ENCODE measurements at regions not wholly inside any gene's neighbourhood (a gene's known extent, or its start where the extent isn't known, plus 50 kb on each side); places are given as distances from the start of the nearest gene placed in this dataset.

- Histone ChIP-seq H3K4me1 (replicated peaks in 1 of 2) (no peaks in the 10 kb centered on the region), H3K4me3 (no peak overlapping the region), H3K27ac (no peak overlapping the region), H3K27me3 (peaks cover 3% of the 10 kb centered on the region), H3K9me3 (replicated peaks in 1 of 3) (no peaks in the 10 kb centered on the region), H3K36me3 (replicated peaks in 1 of 2) (no peaks in the 10 kb centered on the region)
- no peak for DNase-seq
- intact Hi-C loops (cut with DNase I): no loop called here
- TF ChIP-seq CTCF (IDR thresholded peaks at IDR 0.05): no peak
- no peak for TF ChIP-seq POLR2A (IDR thresholded peaks at IDR 0.05)
- 62 to 80% (median 68%) methylated on average over 3 of the region's 3 CpGs for WGBS, 4 donors
These were observed 145.5 kb upstream of the OSR1 start for GRCh38 chr2:19503915-19504314.

GRCh38 chr2:19503406-19503805 is 145.0 kb upstream of the OSR1 start:
- H3K4me3 ChIP-seq: no peak overlapping the region
- H3K27me3 ChIP-seq: peaks cover 3% of the 10 kb centered on the region
- H3K36me3 ChIP-seq (replicated peaks in 1 of 2): no peaks in the 10 kb centered on the region
- H3K27ac ChIP-seq: no peak overlapping the region
- H3K9me3 ChIP-seq (replicated peaks in 1 of 3): no peaks in the 10 kb centered on the region
- no peak for TF ChIP-seq CTCF (IDR thresholded peaks at IDR 0.05)
- 72 to 83% (median 75%) methylated on average over 4 of the region's 4 CpGs for WGBS, 4 donors
- H3K4me1 ChIP-seq (replicated peaks in 1 of 2): no peaks in the 10 kb centered on the region
- DNase-seq: no peak
- intact Hi-C loops (cut with DNase I): no loop called here

- intact Hi-C loops (cut with DNase I): no loop called here
- no peak overlapping the region for H3K4me3 ChIP-seq
- no peaks in the 10 kb centered on the region for H3K4me1 ChIP-seq (replicated peaks in 1 of 2)
- H3K36me3 ChIP-seq (replicated peaks in 1 of 2): no peaks in the 10 kb centered on the region
- no peak overlapping the region for H3K27ac ChIP-seq
- no peaks in the 10 kb centered on the region for H3K9me3 ChIP-seq (replicated peaks in 1 of 3)
- no peak for DNase-seq
- no peak for TF ChIP-seq CTCF (IDR thresholded peaks at IDR 0.05)
- TF ChIP-seq POLR2A (IDR thresholded peaks at IDR 0.05): no peak
- H3K27me3 ChIP-seq: no peaks in the 10 kb centered on the region
These were observed 141.7 kb upstream of the OSR1 start for GRCh38 chr2:19500126-19500525.

- 70 to 86% (median 76%) methylated on average over 5 of the region's 5 CpGs for WGBS, 4 donors
- TF ChIP-seq POLR2A (IDR thresholded peaks at IDR 0.05) (no peak), CTCF (IDR thresholded peaks at IDR 0.05) (no peak)
- intact Hi-C loops (cut with DNase I): no loop called here
- Histone ChIP-seq H3K4me3 (no peak overlapping the region), H3K9me3 (replicated peaks in 1 of 3) (no peaks in the 10 kb centered on the region), H3K27me3 (no peaks in the 10 kb centered on the region), H3K4me1 (replicated peaks in 1 of 2) (no peaks in the 10 kb centered on the region), H3K27ac (no peak overlapping the region), H3K36me3 (replicated peaks in 1 of 2) (no peaks in the 10 kb centered on the region)
- DNase-seq: no peak
These were observed 138.2 kb upstream of the OSR1 start for GRCh38 chr2:19496646-19497045.

Data from adrenal gland (tissue), 9 donors.